HTR-8/SVneo (cell line): ENCODE measurements at regions not wholly inside any gene's neighbourhood (a gene's known extent, or its start where the extent isn't known, plus 50 kb on each side); places are given as distances from the start of the nearest gene placed in this dataset.

ENCODE experiments used
- DNase-seq: peaks from one replicate; pipeline ENCODE4 v3.0.0; 2011; ENCODE audit warnings: low spot score, mixed read lengths; ENCODE audit not compliant: insufficient read length
- FAIRE-seq: peaks from 2 replicates; lab custom pipeline; 2011; peaks lifted over from hg19 to GRCh38; lab: Jason Lieb, UNC

GRCh38 chr1:80047791-80048190 is 1041.3 kb upstream of the ADGRL4 start:
- FAIRE-seq, result no peak
- no peak for DNase-seq

GRCh38 chr1:80044662-80045061 is 1038.1 kb upstream of the ADGRL4 start:
- DNase-seq (no peak), FAIRE-seq (no peak)

- DNase-seq (no peak), FAIRE-seq (no peak)
Observed at GRCh38 chr1:80036690-80037432, 1030.3 kb upstream of the ADGRL4 start.

GRCh38 chr1:80023358-80023757 is 1016.8 kb upstream of the ADGRL4 start:
- DNase-seq (no peak), FAIRE-seq (no peak)

- no peak for FAIRE-seq
- DNase-seq, result no peak
Observed at GRCh38 chr1:80021891-80022290, 1015.4 kb upstream of the ADGRL4 start.

GRCh38 chr1:80018348-80018747 is 1011.8 kb upstream of the ADGRL4 start:
- DNase-seq (no peak), FAIRE-seq (no peak)

- no peak for FAIRE-seq
- no peak for DNase-seq
Observed at GRCh38 chr1:80008934-80009333, 1002.4 kb upstream of the ADGRL4 start.

- FAIRE-seq, result no peak
- no peak for DNase-seq
Observed at GRCh38 chr1:80003250-80003649, 996.7 kb upstream of the ADGRL4 start.

GRCh38 chr1:79988401-79988800 is 981.9 kb upstream of the ADGRL4 start:
- no peak for FAIRE-seq
- DNase-seq, result no peak

- DNase-seq (no peak), FAIRE-seq (no peak)
Observed at GRCh38 chr1:79982211-79982610, 975.7 kb upstream of the ADGRL4 start.

- FAIRE-seq (no peak), DNase-seq (no peak)
Observed at GRCh38 chr1:79981481-79981880, 975.0 kb upstream of the ADGRL4 start.

GRCh38 chr1:79979346-79979745 is 972.8 kb upstream of the ADGRL4 start:
- FAIRE-seq, result no peak
- DNase-seq, result no peak

GRCh38 chr1:79976287-79976686 is 969.8 kb upstream of the ADGRL4 start:
- FAIRE-seq, result no peak
- DNase-seq, result no peak

- no peak for FAIRE-seq
- no peak for DNase-seq
Observed at GRCh38 chr1:79974659-79975058, 968.1 kb upstream of the ADGRL4 start.

GRCh38 chr1:79969886-79970285 is 963.4 kb upstream of the ADGRL4 start:
- DNase-seq (no peak), FAIRE-seq (no peak)

GRCh38 chr1:79966438-79966837 is 959.9 kb upstream of the ADGRL4 start:
- FAIRE-seq (no peak), DNase-seq (no peak)

- FAIRE-seq (no peak), DNase-seq (no peak)
Observed at GRCh38 chr1:79959635-79960034, 953.1 kb upstream of the ADGRL4 start.

- DNase-seq (no peak), FAIRE-seq (no peak)
Observed at GRCh38 chr1:79955966-79956365, 949.4 kb upstream of the ADGRL4 start.

GRCh38 chr1:79950511-79950910 is 944.0 kb upstream of the ADGRL4 start:
- FAIRE-seq, result no peak
- no peak for DNase-seq

GRCh38 chr1:79945391-79945790 is 938.9 kb upstream of the ADGRL4 start:
- no peak for DNase-seq
- no peak for FAIRE-seq

- DNase-seq, result no peak
- FAIRE-seq, result no peak
Observed at GRCh38 chr1:79929356-79929755, 922.8 kb upstream of the ADGRL4 start.

- FAIRE-seq (no peak), DNase-seq (no peak)
Observed at GRCh38 chr1:79928901-79929300, 922.4 kb upstream of the ADGRL4 start.
